Esophagus squamous epithelium (tissue), 5 donors: ENCODE measurements at regions not wholly inside any gene's neighbourhood (a gene's known extent, or its start where the extent isn't known, plus 50 kb on each side); places are given as distances from the start of the nearest gene placed in this dataset.

Experiments used
- DNase-seq: peaks from one replicate; lab custom pipeline; 2025; lab: John Stamatoyannopoulos, UW
- H3K27ac ChIP-seq, 4 donors: fragments of 200-600 bp; sonication (generic); one replicate each; pipeline ENCODE4 v1.5.1; 2016 to 2019; ENCODE audit warnings: mild to moderate bottlenecking in 1 of 4
- H3K27me3 ChIP-seq, 4 donors: fragments of 200-600 bp; sonication (generic); 1 replicate in 3 of 4; 2 replicates in 1 of 4; pipeline versions ENCODE4 v1.5.1 to v1.6.0; 2017 to 2021; ENCODE audit warnings: antibody characterized with exemption in 1 of 4
- H3K36me3 ChIP-seq, 3 donors: fragments of 200-600 bp; sonication (generic); one replicate each; pipeline ENCODE4 v1.5.1; 2016 to 2019
- H3K4me1 ChIP-seq, 3 donors: fragments of 200-600 bp; sonication (generic); one replicate each; pipeline ENCODE4 v1.5.1; 2017 to 2019
- H3K4me3 ChIP-seq, 4 donors: fragments of 200-600 bp; sonication (generic); 1 replicate in 3 of 4; 2 replicates in 1 of 4; pipeline ENCODE4 v1.5.1; 2016 to 2019; ENCODE audit warnings: mild to moderate bottlenecking in 2 of 4, moderate library complexity in 1 of 4
- H3K9me3 ChIP-seq, 3 donors: fragments of 200-600 bp; sonication (generic); one replicate each; pipeline ENCODE4 v1.5.1; 2016 to 2019
- POLR2A ChIP-seq, 4 donors: fragments of 450-650 bp; IDR thresholded peaks; one replicate each; pipeline ENCODE4 v1.6.1; 2017; ENCODE audit warnings: antibody characterized with exemption in 4 of 4, mild to moderate bottlenecking in 4 of 4, moderate library complexity in 3 of 4
- WGBS, 2 donors: methylation state at CpG; one replicate each; pipeline ENCODE4 v1.1.5; 2018; 5-methylcytosine and 5-hydroxymethylcytosine counted together
- intact Hi-C: fragments of 100-400 bp; cut with DNase I; formaldehyde crosslinking; loops from one replicate; pipeline ENCODE4 v1.15.0; 2022
- TF ChIP-seq, protein P1 (sequence below), 6 experiments: fragments of 450-650 bp in 4 of 6; fragments of 200-600 bp in 2 of 6; sonication (generic) in 2 of 6; IDR thresholded peaks; one replicate each; pipeline ENCODE4 v1.5.1; 2016 to 2019; ENCODE audit warnings: antibody characterized with exemption in 6 of 6, mild to moderate bottlenecking in 4 of 6, moderate library complexity in 4 of 6
- donor health status: DM: yes; HTN: yes; CAD: no.

DNA sequence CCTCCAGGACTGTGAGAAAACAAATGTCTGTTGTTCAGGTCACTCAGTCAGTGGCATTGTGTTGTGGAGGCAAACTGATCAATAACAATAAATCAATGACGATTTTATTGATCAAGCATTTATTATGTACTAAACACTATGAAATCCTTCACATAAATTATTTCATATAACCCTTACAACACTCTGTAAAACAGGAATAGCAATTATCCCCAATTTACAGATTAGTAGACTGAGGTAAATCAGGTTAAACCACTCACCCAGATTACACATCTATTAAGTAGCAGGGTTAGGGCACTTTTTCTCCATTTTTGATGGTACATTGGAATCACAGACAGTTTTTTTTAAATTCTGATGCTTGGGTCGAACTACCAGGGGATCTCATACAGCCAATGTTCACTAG, 372.8 kb upstream of the MAF start:
- Histone ChIP-seq H3K36me3 (no peaks in the 10 kb centered on the region), H3K9me3 (no peaks in the 10 kb centered on the region), H3K4me1 (peaks cover 0 to 5% (median 0%) of the 10 kb centered on the region in 3 donors), H3K4me3 (no peak overlapping the region), H3K27ac (no peak overlapping the region), H3K27me3 (no peaks in the 10 kb centered on the region)
- intact Hi-C loops = no loop called here
- WGBS, 2 donors = 46 to 70% methylated on average over 2 of the region's 2 CpGs
- TF ChIP-seq, protein P1, sequence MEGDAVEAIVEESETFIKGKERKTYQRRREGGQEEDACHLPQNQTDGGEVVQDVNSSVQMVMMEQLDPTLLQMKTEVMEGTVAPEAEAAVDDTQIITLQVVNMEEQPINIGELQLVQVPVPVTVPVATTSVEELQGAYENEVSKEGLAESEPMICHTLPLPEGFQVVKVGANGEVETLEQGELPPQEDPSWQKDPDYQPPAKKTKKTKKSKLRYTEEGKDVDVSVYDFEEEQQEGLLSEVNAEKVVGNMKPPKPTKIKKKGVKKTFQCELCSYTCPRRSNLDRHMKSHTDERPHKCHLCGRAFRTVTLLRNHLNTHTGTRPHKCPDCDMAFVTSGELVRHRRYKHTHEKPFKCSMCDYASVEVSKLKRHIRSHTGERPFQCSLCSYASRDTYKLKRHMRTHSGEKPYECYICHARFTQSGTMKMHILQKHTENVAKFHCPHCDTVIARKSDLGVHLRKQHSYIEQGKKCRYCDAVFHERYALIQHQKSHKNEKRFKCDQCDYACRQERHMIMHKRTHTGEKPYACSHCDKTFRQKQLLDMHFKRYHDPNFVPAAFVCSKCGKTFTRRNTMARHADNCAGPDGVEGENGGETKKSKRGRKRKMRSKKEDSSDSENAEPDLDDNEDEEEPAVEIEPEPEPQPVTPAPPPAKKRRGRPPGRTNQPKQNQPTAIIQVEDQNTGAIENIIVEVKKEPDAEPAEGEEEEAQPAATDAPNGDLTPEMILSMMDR (IDR thresholded peaks at IDR 0.05) = no peak
- TF ChIP-seq POLR2A (IDR thresholded peaks at IDR 0.05) = no peak
- DNase-seq = no peak

GRCh38 chr16:79972053-79972704, 371.6 kb upstream of the MAF start:
- Histone ChIP-seq H3K36me3 (no peaks in the 10 kb centered on the region), H3K4me3 (no peak overlapping the region), H3K27me3 (no peaks in the 10 kb centered on the region), H3K27ac (no peak overlapping the region), H3K4me1 (peaks cover 0 to 5% (median 0%) of the 10 kb centered on the region in 3 donors), H3K9me3 (no peaks in the 10 kb centered on the region)
- DNase-seq = no peak
- TF ChIP-seq, protein P1 (IDR thresholded peaks at IDR 0.05) = no peak
- TF ChIP-seq POLR2A (IDR thresholded peaks at IDR 0.05) = no peak
- 50 to 62% methylated on average over 4 of the region's 4 CpGs for WGBS, 2 donors
- intact Hi-C loops = no loop called here

DNA sequence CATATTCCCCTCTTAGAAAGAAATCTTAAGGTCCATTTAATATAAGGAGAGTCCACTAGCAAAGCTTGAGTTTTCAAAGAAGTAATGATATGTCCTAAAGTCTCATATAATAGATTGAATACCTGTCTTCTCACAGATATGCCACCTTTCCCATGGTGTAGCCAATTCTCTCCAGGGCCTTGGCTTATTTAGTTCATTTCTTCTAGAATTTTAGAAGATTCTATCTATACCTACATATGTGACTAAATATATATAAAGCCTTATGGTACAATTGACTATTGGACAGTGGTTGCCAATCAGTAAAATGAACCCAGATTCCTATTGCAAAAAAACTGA, 370.7 kb upstream of the MAF start:
- Histone ChIP-seq H3K27ac (no peak overlapping the region), H3K9me3 (no peaks in the 10 kb centered on the region), H3K4me1 (peaks cover 0 to 5% (median 0%) of the 10 kb centered on the region in 3 donors), H3K4me3 (no peak overlapping the region), H3K27me3 (no peaks in the 10 kb centered on the region), H3K36me3 (no peaks in the 10 kb centered on the region)
- intact Hi-C loops = no loop called here
- TF ChIP-seq POLR2A (IDR thresholded peaks at IDR 0.05) = no peak
- TF ChIP-seq, protein P1 (IDR thresholded peaks at IDR 0.05) = no peak
- DNase-seq = no peak

GRCh38 chr16:79970551-79971236, 370.2 kb upstream of the MAF start:
- no peak for TF ChIP-seq POLR2A (IDR thresholded peaks at IDR 0.05)
- TF ChIP-seq, protein P1 (IDR thresholded peaks at IDR 0.05) = no peak
- no peak overlapping the region for H3K27ac ChIP-seq
- peaks cover 0 to 5% (median 0%) of the 10 kb centered on the region in 3 donors for H3K4me1 ChIP-seq
- no peaks in the 10 kb centered on the region for H3K9me3 ChIP-seq
- WGBS, 2 donors = 60 to 67% methylated on average over 10 of the region's 10 CpGs
- no peak for DNase-seq
- H3K27me3 ChIP-seq = no peaks in the 10 kb centered on the region
- no peaks in the 10 kb centered on the region for H3K36me3 ChIP-seq
- H3K4me3 ChIP-seq = no peak overlapping the region
- intact Hi-C loops = no loop called here

DNA sequence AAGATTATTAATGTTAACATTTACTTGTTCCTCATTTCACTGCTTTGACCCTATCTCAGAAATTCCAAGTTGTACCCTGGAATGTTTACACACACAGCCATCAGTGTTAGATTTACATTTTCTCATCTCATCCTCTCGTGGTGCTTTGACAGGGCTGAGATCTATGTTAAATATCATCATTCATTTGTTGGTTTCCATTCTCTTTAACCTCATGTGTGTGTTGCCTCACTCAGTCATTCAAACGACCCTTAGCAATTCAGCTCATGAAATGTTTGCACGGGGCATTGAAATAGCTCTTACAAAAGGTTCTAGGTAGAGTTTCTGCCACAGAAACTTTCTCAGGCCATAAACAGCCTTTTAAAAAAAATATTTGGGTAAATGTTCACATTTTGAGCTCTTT, 369.6 kb upstream of the MAF start:
- DNase-seq = no peak
- peaks cover 0 to 5% (median 0%) of the 10 kb centered on the region in 3 donors for H3K4me1 ChIP-seq
- no peaks in the 10 kb centered on the region for H3K36me3 ChIP-seq
- intact Hi-C loops = no loop called here
- H3K27ac ChIP-seq = no peak overlapping the region
- WGBS, 2 donors = 67 to 71% methylated on average over 3 of the region's 3 CpGs
- H3K9me3 ChIP-seq = no peaks in the 10 kb centered on the region
- no peak overlapping the region for H3K4me3 ChIP-seq
- TF ChIP-seq, protein P1 (IDR thresholded peaks at IDR 0.05) = no peak
- TF ChIP-seq POLR2A (IDR thresholded peaks at IDR 0.05) = no peak
- no peaks in the 10 kb centered on the region for H3K27me3 ChIP-seq
